GM12864 (cell line): ENCODE measurements at regions not wholly inside any gene's neighbourhood (a gene's known extent, or its start where the extent isn't known, plus 50 kb on each side); places are given as distances from the start of the nearest gene placed in this dataset.
"Not testable (repeated sequence)": the region's sequence is repeated elsewhere in the genome, so short reads cannot be mapped to it uniquely, and the experiment has no call there.

Experiments
- DNase-seq: peaks from one replicate; pipeline ENCODE4 v3.0.0-alpha.2; 2011; ENCODE audit warnings: low read depth
- H3K4me3 ChIP-seq: 2 replicates; pipeline ENCODE4 v1.5.1; 2011; ENCODE audit warnings: mild to moderate bottlenecking, low read depth, low read length, control low read depth
- CTCF ChIP-seq: IDR thresholded peaks from 2 replicates; pipeline ENCODE4 v1.5.1; 2011; ENCODE audit warnings: low read depth, mild to moderate bottlenecking, moderate library complexity, low read length, control low read depth, inconsistent platforms; ENCODE audit errors: missing control alignments

- TF ChIP-seq CTCF = no peak
- no peak for DNase-seq
- no peak overlapping the region for H3K4me3 ChIP-seq
Measured at GRCh38 chr14:98916476-98916875, 355.5 kb downstream of the BCL11B start.

- no peak for DNase-seq
- H3K4me3 ChIP-seq = no peak overlapping the region
- no peak for TF ChIP-seq CTCF
Measured at GRCh38 chr14:98919434-98919833, 352.6 kb downstream of the BCL11B start.

DNA sequence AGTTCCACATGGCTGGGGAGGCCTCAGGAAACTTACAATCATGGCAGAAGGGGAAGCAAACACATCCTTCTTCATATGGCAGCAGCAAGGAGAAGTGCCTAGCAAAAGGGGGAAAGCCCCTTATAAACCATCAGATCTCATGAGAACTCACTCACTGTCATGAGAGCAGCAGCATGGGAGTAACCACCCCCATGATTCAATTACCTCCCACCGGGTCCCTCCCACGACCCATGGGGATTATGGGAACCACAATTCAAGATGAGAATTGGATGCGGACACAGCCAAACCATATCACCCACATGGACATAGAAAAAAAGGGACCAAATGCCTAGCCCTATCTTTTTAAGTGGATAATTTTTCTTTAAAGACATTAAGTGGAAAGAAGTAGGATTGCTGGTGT is 350.7 kb downstream of the BCL11B start:
- not testable (repeated sequence) for DNase-seq, H3K4me3 ChIP-seq

- no peak for DNase-seq
- no peak overlapping the region for H3K4me3 ChIP-seq
- no peak for TF ChIP-seq CTCF
Measured at GRCh38 chr14:98923596-98923995, 348.4 kb downstream of the BCL11B start.

GRCh38 chr14:98924046-98924445 is 348.0 kb downstream of the BCL11B start:
- DNase-seq = no peak
- H3K4me3 ChIP-seq = no peak overlapping the region
- no peak for TF ChIP-seq CTCF

DNA sequence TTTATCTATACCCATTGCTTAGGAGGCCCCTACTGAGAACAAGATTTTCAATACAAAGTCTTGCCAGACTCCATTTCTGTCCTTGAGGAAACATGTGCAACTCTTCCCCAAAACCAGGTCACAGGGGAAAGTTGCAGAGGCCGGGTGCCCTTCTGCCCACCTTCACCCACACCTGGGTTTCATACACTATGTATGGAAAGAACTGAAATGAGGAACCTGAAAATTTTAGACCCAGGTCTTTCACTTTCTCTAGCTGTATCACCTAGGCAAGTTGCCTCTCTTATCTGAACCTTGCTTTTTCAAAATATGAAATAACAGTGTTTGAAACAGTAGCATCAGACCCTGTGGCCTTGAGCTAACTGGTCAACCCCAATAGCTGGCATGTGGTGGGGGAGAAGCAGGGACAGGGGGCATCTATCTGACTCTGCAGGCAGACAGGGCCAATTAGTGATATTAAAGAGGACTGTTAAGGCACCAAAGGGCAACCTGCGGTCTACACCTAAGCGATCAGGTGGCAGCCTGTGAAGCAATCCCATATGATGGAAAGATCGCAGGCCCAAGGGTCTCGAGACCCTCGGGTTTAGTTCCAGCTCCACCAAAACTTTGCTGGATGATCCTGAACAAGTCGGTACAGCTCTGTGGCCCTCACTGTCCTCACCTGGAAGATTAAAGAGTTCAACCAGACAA is 346.5 kb downstream of the BCL11B start:
- DNase-seq = no peak
- H3K4me3 ChIP-seq = no peak overlapping the region
- TF ChIP-seq CTCF = no peak

GRCh38 chr14:98926146-98926545 is 345.9 kb downstream of the BCL11B start:
- no peak overlapping the region for H3K4me3 ChIP-seq
- DNase-seq = no peak
- no peak for TF ChIP-seq CTCF
